ENCODE measurements at regions not wholly inside any gene's neighbourhood (a gene's known extent, or its start where the extent isn't known, plus 50 kb on each side); places are given as distances from the start of the nearest gene placed in this dataset.

DNA sequence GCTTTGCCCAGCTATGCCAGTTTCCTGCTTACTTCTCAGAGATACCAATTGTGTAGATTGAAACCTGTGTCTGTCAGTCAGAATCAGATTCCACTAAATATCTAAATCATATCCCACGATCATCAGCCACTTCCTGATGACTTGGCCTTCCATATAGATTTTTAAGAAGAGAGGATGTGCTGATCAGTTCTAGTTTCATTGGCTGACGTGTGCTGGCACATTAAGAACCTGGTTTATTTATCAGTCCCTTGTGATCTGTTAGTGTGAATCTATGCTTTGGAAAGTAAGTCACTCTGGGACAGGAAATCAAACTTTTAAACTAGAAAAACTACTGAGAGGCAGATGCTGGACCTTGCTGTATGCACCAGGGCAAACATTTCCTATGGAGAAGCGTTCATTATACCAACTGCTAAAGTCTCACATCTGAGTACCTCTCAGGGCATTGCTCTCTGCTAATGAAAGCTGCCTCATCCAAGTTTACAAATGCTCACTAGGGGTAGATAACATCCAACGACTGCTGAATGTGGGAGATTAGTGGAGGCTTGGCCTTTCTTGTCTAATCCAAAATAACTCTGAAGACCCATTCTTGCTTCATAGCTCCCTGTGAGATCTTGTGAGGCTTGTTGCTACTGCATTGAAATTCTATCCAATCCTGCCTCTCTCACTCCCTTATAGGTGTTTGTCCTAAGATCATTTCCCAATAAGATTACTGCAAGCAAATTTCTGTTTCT is 109.1 kb downstream of the ARL4A start:
- H3K9me3 Mint-ChIP-seq: peaks cover 1% of the 10 kb centered on the region
- no peak overlapping the region for H3K4me3 Mint-ChIP-seq
- no peaks in the 10 kb centered on the region for H3K27me3 Mint-ChIP-seq
- no peak for ATAC-seq (ENCODE audit: low read depth)
- H3K4me1 Mint-ChIP-seq: no peaks in the 10 kb centered on the region
- no peaks in the 10 kb centered on the region for H3K36me3 Mint-ChIP-seq
- DNase-seq (ENCODE audit: low spot score in 2 of 2): no peak
- H3K27ac Mint-ChIP-seq: no peak overlapping the region

DNA sequence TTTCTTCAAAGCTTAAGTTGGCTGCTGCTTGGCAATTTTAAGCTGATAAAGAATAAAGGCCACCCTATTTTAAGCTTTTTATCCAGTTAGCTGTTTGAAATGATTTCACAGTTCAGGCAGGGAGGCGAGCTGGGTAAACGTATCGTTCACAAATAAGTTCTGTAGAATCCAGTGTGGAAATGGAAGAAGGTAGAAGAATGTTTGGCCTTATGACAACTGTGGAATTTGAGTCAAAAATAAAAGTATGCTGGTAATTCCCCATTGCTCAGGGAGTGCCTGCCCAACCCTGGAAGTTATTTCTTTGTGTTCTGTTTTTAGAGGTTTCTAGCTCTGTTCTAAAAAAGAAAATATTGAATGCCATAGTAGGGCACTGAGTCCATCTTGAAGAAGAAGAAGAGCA is 113.1 kb downstream of the ARL4A start:
- H3K4me3 Mint-ChIP-seq: no peak overlapping the region
- no peaks in the 10 kb centered on the region for H3K36me3 Mint-ChIP-seq
- peaks cover 2% of the 10 kb centered on the region for H3K27me3 Mint-ChIP-seq
- H3K9me3 Mint-ChIP-seq: no peaks in the 10 kb centered on the region
- no peak overlapping the region for H3K27ac Mint-ChIP-seq
- no peaks in the 10 kb centered on the region for H3K4me1 Mint-ChIP-seq
- DNase-seq (ENCODE audit: low spot score in 2 of 2): no peak
- ATAC-seq (ENCODE audit: low read depth): no peak

GRCh38 chr7:12801107-12801506 is 113.7 kb downstream of the ARL4A start:
- no peaks in the 10 kb centered on the region for H3K36me3 Mint-ChIP-seq
- no peak overlapping the region for H3K4me3 Mint-ChIP-seq
- peaks cover 2% of the 10 kb centered on the region for H3K27me3 Mint-ChIP-seq
- DNase-seq (ENCODE audit: low spot score in 2 of 2) (no peak), ATAC-seq (ENCODE audit: low read depth) (no peak)
- no peaks in the 10 kb centered on the region for H3K4me1 Mint-ChIP-seq
- H3K9me3 Mint-ChIP-seq: no peaks in the 10 kb centered on the region
- no peak overlapping the region for H3K27ac Mint-ChIP-seq

DNA sequence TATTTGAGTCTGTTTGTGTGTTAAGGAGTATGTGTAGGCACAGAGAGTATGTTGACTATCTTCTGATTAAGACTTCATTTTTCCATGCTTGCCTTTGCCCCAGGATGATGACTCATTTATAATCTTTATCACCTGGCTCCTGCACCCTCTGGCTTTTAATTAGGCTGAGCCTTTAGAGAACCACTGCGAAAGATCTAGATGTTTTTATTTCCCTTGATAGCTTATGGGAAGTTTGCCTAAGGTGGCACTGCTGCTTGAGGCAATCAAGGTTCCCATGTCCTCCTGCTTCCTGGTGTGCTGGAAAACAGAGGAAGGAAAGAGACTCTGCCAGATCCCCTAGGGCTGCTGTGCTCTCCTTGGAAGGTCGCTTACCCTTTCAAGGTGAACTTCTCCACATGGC is 114.6 kb downstream of the ARL4A start:
- ATAC-seq (ENCODE audit: low read depth) (no peak), DNase-seq (ENCODE audit: low spot score in 2 of 2) (no peak)
- no peak overlapping the region for H3K27ac Mint-ChIP-seq
- peaks cover 2% of the 10 kb centered on the region for H3K27me3 Mint-ChIP-seq
- H3K9me3 Mint-ChIP-seq: no peaks in the 10 kb centered on the region
- H3K4me3 Mint-ChIP-seq: no peak overlapping the region
- no peaks in the 10 kb centered on the region for H3K4me1 Mint-ChIP-seq
- H3K36me3 Mint-ChIP-seq: no peaks in the 10 kb centered on the region

- H3K4me3 Mint-ChIP-seq: no peak overlapping the region
- no peak overlapping the region for H3K27ac Mint-ChIP-seq
- H3K36me3 Mint-ChIP-seq: no peaks in the 10 kb centered on the region
- DNase-seq (ENCODE audit: low spot score in 2 of 2) (no peak), ATAC-seq (ENCODE audit: low read depth) (no peak)
- no peaks in the 10 kb centered on the region for H3K4me1 Mint-ChIP-seq
- peaks cover 2% of the 10 kb centered on the region for H3K27me3 Mint-ChIP-seq
- H3K9me3 Mint-ChIP-seq: no peaks in the 10 kb centered on the region
These were observed 116.1 kb downstream of the ARL4A start for GRCh38 chr7:12803542-12803941.

GRCh38 chr7:12805518-12805928 is 118.1 kb downstream of the ARL4A start:
- H3K4me3 Mint-ChIP-seq: no peak overlapping the region
- H3K27me3 Mint-ChIP-seq: peaks cover 2% of the 10 kb centered on the region
- no peaks in the 10 kb centered on the region for H3K36me3 Mint-ChIP-seq
- no peaks in the 10 kb centered on the region for H3K4me1 Mint-ChIP-seq
- H3K27ac Mint-ChIP-seq: no peak overlapping the region
- no peak for DNase-seq (ENCODE audit: low spot score in 2 of 2)
- ATAC-seq (ENCODE audit: low read depth): no peak
- H3K9me3 Mint-ChIP-seq: no peaks in the 10 kb centered on the region

DNA sequence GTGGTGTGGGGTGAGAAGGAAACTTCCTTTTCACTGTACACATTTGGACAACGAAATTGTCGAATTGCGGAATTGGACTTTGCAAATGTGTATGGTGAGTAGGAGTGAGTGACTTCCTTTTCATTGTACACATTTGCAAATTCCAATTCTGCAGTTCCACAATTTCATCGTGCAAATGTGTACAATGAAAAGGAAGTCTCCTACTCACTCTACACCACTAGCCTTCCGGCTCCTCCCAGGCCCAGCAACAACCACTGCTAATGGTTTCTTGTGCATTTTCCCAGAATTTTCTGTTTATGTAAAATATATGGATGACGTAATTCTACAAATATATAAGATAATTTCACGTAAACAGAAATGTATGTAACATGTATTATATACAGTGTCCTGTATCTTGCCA is 118.5 kb downstream of the ARL4A start:
- peaks cover 2% of the 10 kb centered on the region for H3K27me3 Mint-ChIP-seq
- H3K27ac Mint-ChIP-seq: no peak overlapping the region
- no peak overlapping the region for H3K4me3 Mint-ChIP-seq
- no peaks in the 10 kb centered on the region for H3K9me3 Mint-ChIP-seq
- H3K4me1 Mint-ChIP-seq: no peaks in the 10 kb centered on the region
- H3K36me3 Mint-ChIP-seq: no peaks in the 10 kb centered on the region
- DNase-seq (ENCODE audit: low spot score in 2 of 2) (no peak), ATAC-seq (ENCODE audit: low read depth) (no peak)

DNA sequence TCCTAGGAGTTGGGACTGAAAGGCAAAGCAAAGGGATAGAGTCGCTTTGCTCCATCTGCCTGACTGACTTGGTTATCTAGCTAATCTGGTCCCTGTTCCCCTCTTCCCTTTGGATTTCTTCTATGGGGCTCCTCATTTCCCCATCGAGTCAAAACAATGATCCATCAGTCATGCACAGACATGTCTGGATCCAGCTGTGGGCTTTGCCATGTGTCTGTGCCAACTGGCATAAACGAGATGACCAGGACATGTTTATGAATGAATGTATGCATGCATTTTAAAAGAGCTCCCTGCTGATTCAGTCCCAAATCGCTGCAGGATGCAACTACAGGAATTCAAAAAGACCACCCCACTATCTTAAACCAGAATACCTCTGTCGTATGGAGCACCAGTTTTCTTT is 122.0 kb downstream of the ARL4A start:
- Mint-ChIP-seq H3K27me3 (no peaks in the 10 kb centered on the region), H3K27ac (no peak overlapping the region), H3K9me3 (no peaks in the 10 kb centered on the region), H3K4me1 (no peaks in the 10 kb centered on the region), H3K4me3 (no peak overlapping the region), H3K36me3 (no peaks in the 10 kb centered on the region)
- ATAC-seq (ENCODE audit: low read depth) (no peak), DNase-seq (ENCODE audit: low spot score in 2 of 2) (no peak)

DNA sequence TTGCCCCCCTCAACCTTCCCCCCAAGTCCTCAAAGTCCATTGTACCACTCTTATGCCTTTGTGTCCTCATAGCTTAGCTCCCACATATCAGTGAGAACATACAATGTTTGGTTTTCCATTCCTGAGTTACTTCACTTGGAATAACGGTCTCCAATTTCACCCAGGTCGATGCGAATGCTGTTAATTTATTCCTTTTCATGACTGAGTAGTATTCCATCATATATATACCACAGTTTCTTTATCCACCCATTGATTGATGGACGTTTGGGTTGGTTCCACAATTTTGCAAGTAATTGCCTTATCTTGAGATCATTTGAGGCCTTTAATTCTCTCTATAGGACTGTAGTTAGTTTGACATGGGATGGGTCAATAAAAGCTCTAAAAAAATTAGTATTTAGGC is 124.7 kb downstream of the ARL4A start:
- H3K27ac Mint-ChIP-seq: no peak overlapping the region
- H3K9me3 Mint-ChIP-seq: no peaks in the 10 kb centered on the region
- DNase-seq (ENCODE audit: low spot score in 2 of 2): no peak
- H3K36me3 Mint-ChIP-seq: no peaks in the 10 kb centered on the region
- ATAC-seq (ENCODE audit: low read depth): no peak
- no peaks in the 10 kb centered on the region for H3K27me3 Mint-ChIP-seq
- H3K4me3 Mint-ChIP-seq: no peak overlapping the region
- no peaks in the 10 kb centered on the region for H3K4me1 Mint-ChIP-seq

GRCh38 chr7:12814107-12814506 is 126.7 kb downstream of the ARL4A start:
- H3K4me3 Mint-ChIP-seq: no peak overlapping the region
- H3K36me3 Mint-ChIP-seq: no peaks in the 10 kb centered on the region
- no peaks in the 10 kb centered on the region for H3K4me1 Mint-ChIP-seq
- H3K27ac Mint-ChIP-seq: no peak overlapping the region
- peaks cover 2% of the 10 kb centered on the region for H3K27me3 Mint-ChIP-seq
- ATAC-seq (ENCODE audit: low read depth) (no peak), DNase-seq (ENCODE audit: low spot score in 2 of 2) (no peak)
- no peaks in the 10 kb centered on the region for H3K9me3 Mint-ChIP-seq

DNA sequence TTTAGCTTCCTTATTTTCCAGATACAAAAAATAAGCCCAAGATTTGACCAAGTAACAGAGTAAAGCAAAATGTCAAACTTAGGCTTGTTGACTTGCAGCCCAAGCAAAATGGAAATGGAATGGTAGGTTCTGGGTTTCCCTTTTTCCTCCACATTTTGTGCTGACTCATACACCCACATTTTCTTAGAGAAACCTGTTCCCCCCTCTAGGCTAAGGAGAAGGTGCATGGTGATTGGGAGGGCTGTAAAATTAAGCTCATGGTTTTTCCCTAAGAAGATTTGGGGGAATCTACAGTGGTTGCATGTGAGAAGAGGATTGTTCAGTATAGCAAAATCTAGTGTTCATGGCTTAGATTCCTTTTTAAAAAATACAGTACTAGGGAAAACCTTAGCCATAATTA is 127.4 kb downstream of the ARL4A start:
- no peaks in the 10 kb centered on the region for H3K9me3 Mint-ChIP-seq
- ATAC-seq (ENCODE audit: low read depth) (no peak), DNase-seq (ENCODE audit: low spot score in 2 of 2) (no peak)
- no peak overlapping the region for H3K27ac Mint-ChIP-seq
- no peaks in the 10 kb centered on the region for H3K4me1 Mint-ChIP-seq
- peaks cover 2% of the 10 kb centered on the region for H3K27me3 Mint-ChIP-seq
- no peak overlapping the region for H3K4me3 Mint-ChIP-seq
- no peaks in the 10 kb centered on the region for H3K36me3 Mint-ChIP-seq

GRCh38 chr7:12815426-12815825 is 128.0 kb downstream of the ARL4A start:
- DNase-seq (ENCODE audit: low spot score in 2 of 2) (no peak), ATAC-seq (ENCODE audit: low read depth) (no peak)
- H3K27me3 Mint-ChIP-seq: peaks cover 2% of the 10 kb centered on the region
- no peaks in the 10 kb centered on the region for H3K36me3 Mint-ChIP-seq
- H3K27ac Mint-ChIP-seq: no peak overlapping the region
- no peaks in the 10 kb centered on the region for H3K4me1 Mint-ChIP-seq
- H3K4me3 Mint-ChIP-seq: no peak overlapping the region
- no peaks in the 10 kb centered on the region for H3K9me3 Mint-ChIP-seq

DNA sequence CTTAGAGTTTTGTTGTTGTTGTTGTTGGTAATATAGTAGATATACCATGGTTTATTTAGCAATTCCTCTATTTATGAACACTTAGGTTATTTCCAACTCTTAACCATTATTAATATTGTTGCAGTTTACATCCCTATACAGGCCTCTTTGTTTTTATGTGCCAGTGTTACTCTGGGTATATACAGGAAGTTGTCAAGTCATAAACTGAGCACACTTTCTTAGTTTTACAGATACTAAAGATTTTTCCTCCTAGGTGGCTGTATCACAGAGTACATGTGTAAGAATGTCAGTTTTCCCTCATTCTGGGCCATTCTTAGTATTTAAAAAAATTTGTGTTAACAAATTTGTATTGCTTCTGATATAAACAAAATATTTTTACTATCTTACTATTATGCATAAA is 128.4 kb downstream of the ARL4A start:
- Mint-ChIP-seq H3K4me3 (no peak overlapping the region), H3K27ac (no peak overlapping the region), H3K4me1 (no peaks in the 10 kb centered on the region), H3K9me3 (no peaks in the 10 kb centered on the region), H3K36me3 (no peaks in the 10 kb centered on the region), H3K27me3 (peaks cover 2% of the 10 kb centered on the region)
- ATAC-seq (ENCODE audit: low read depth) (no peak), DNase-seq (ENCODE audit: low spot score in 2 of 2) (no peak)

GRCh38 chr7:12820777-12821176 is 133.3 kb downstream of the ARL4A start:
- Mint-ChIP-seq H3K9me3 (no peaks in the 10 kb centered on the region), H3K27ac (no peak overlapping the region), H3K4me1 (no peaks in the 10 kb centered on the region), H3K4me3 (no peak overlapping the region), H3K36me3 (no peaks in the 10 kb centered on the region), H3K27me3 (peaks cover 2% of the 10 kb centered on the region)
- DNase-seq (ENCODE audit: low spot score in 2 of 2): no peak
- ATAC-seq (ENCODE audit: low read depth): no peak

- Mint-ChIP-seq H3K9me3 (no peaks in the 10 kb centered on the region), H3K4me1 (no peaks in the 10 kb centered on the region), H3K36me3 (no peaks in the 10 kb centered on the region), H3K27me3 (peaks cover 2% of the 10 kb centered on the region), H3K4me3 (no peak overlapping the region), H3K27ac (no peak overlapping the region)
- DNase-seq (ENCODE audit: low spot score in 2 of 2) (no peak), ATAC-seq (ENCODE audit: low read depth) (no peak)
These were observed 134.3 kb downstream of the ARL4A start for GRCh38 chr7:12821746-12822145.

All from memory B cell (primary cell).